ENCODE measurements at regions not wholly inside any gene's neighbourhood (a gene's known extent, or its start where the extent isn't known, plus 50 kb on each side); places are given as distances from the start of the nearest gene placed in this dataset.
"Not testable (repeated sequence)": the region's sequence is repeated elsewhere in the genome, so short reads cannot be mapped to it uniquely, and the experiment has no call there.

- no peaks in the 10 kb centered on the region for H3K4me1 ChIP-seq
- no peaks in the 10 kb centered on the region for H3K36me3 ChIP-seq
- intact Hi-C loops (cut with DNase I), result no loop called here
- WGBS, 2 donors, result 83 to 91% methylated on average over 9 of the region's 9 CpGs
- H3K27me3 ChIP-seq, result no peaks in the 10 kb centered on the region
- no peak for TF ChIP-seq CTCF (IDR thresholded peaks at IDR 0.05)
- TF ChIP-seq POLR2A (IDR thresholded peaks at IDR 0.05), result no peak
- no peak for DNase-seq
- no peaks in the 10 kb centered on the region for H3K9me3 ChIP-seq
- H3K27ac ChIP-seq, result no peak overlapping the region
- H3K4me3 ChIP-seq (replicated peaks in 1 of 3), result no peak overlapping the region
Observed at GRCh38 chr16:86232496-86232895, 277.8 kb upstream of the FOXF1 start.

- H3K4me3 ChIP-seq (replicated peaks in 1 of 3); H3K27ac ChIP-seq; H3K27me3 ChIP-seq; H3K36me3 ChIP-seq; intact Hi-C loops (cut with DNase I); H3K4me1 ChIP-seq; H3K9me3 ChIP-seq; DNase-seq: not testable (repeated sequence)
- 69 to 95% methylated on average over 9 to 11 of the region's 15 CpGs for WGBS, 2 donors
Observed at GRCh38 chr16:86233506-86233905, 276.8 kb upstream of the FOXF1 start.

- Histone ChIP-seq H3K27me3 (no peaks in the 10 kb centered on the region), H3K4me3 (replicated peaks in 1 of 3) (no peak overlapping the region), H3K27ac (no peak overlapping the region), H3K9me3 (no peaks in the 10 kb centered on the region), H3K4me1 (no peaks in the 10 kb centered on the region), H3K36me3 (no peaks in the 10 kb centered on the region)
- intact Hi-C loops (cut with DNase I), result no loop called here
- 23 to 34% methylated on average over 7 to 9 of the region's 9 CpGs for WGBS, 2 donors
- TF ChIP-seq POLR2A (IDR thresholded peaks at IDR 0.05) (no peak), CTCF (IDR thresholded peaks at IDR 0.05) (no peak)
- no peak for DNase-seq
Observed at GRCh38 chr16:86239381-86239780, 270.9 kb upstream of the FOXF1 start.

- DNase-seq, result no peak
- Histone ChIP-seq H3K9me3 (no peaks in the 10 kb centered on the region), H3K4me1 (no peaks in the 10 kb centered on the region), H3K27ac (no peak overlapping the region), H3K27me3 (no peaks in the 10 kb centered on the region), H3K4me3 (replicated peaks in 1 of 3) (no peak overlapping the region), H3K36me3 (no peaks in the 10 kb centered on the region)
- 57 to 59% methylated on average over 9 of the region's 9 CpGs for WGBS, 2 donors
- TF ChIP-seq CTCF (IDR thresholded peaks at IDR 0.05) (no peak), POLR2A (IDR thresholded peaks at IDR 0.05) (no peak)
- intact Hi-C loops (cut with DNase I), result no loop called here
Observed at GRCh38 chr16:86240716-86241363, 269.5 kb upstream of the FOXF1 start.

GRCh38 chr16:86241681-86242080, 268.6 kb upstream of the FOXF1 start:
- Histone ChIP-seq H3K9me3 (no peaks in the 10 kb centered on the region), H3K36me3 (no peaks in the 10 kb centered on the region), H3K27ac (no peak overlapping the region), H3K4me3 (replicated peaks in 1 of 3) (no peak overlapping the region), H3K27me3 (no peaks in the 10 kb centered on the region), H3K4me1 (no peaks in the 10 kb centered on the region)
- DNase-seq, result no peak
- no peak for TF ChIP-seq CTCF (IDR thresholded peaks at IDR 0.05)
- no peak for TF ChIP-seq POLR2A (IDR thresholded peaks at IDR 0.05)
- intact Hi-C loops (cut with DNase I), result no loop called here
- 49% methylated on average over 7 of the region's 7 CpGs for WGBS, 2 donors
